ENCODE measurements at regions not wholly inside any gene's neighbourhood (a gene's known extent, or its start where the extent isn't known, plus 50 kb on each side); places are given as distances from the start of the nearest gene placed in this dataset.
"Not testable (repeated sequence)": the region's sequence is repeated elsewhere in the genome, so short reads cannot be mapped to it uniquely, and the experiment has no call there.

DNA sequence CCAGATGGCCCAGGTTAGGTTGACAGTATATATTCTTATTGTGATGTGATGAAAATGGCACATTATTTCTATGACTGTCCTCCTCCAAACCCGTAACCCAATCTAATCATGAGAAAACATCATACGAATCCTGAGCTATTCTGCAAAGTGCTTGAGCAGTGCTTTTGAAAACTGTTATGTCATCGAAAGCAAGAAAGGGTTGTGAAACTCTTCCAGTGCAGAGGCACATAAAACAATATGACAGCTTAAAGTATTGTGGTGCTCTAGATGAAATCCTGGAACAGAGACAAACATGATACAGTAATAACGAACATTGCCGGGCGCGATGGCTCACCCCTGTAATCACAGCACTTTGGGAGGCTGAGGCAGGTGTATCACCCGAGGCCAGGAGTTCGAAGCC lies 1648.0 kb downstream of the STIM2 start:
- Histone ChIP-seq H3K9me2 (no peaks in the 10 kb centered on the region), H3K9me3 (no peaks in the 10 kb centered on the region), H3K27me3 (ENCODE audit: insufficient read depth) (no peaks in the 10 kb centered on the region), H3F3A (replicated peaks; ENCODE audit: insufficient read depth) (no peaks in the 10 kb centered on the region), H2AFZ (ENCODE audit: low read depth) (no peak overlapping the region), H3K27ac (ENCODE audit: low read depth in 2 of 2, low read length in 1 of 2) (no peak overlapping the region), H3K4me2 (no peak overlapping the region), H3K36me3 (replicated peaks in 1 of 2; ENCODE audit: control insufficient read depth in 1 of 2, insufficient read depth in 2 of 2, low read length in 1 of 2) (no peaks in the 10 kb centered on the region), H3K9ac (no peak overlapping the region), H3K4me3 (ENCODE audit: low read depth in 2 of 2, low read length in 1 of 2) (no peak overlapping the region), H3K4me1 (ENCODE audit: control insufficient read depth in 1 of 2, insufficient read depth in 2 of 2, low read depth in 1 of 2, low read length in 1 of 2) (no peaks in the 10 kb centered on the region), H4K20me1 (ENCODE audit: insufficient read depth) (no peaks in the 10 kb centered on the region), H3K79me2 (ENCODE audit: insufficient read depth) (no peaks in the 10 kb centered on the region)
- TF ChIP-seq MXI1 (IDR thresholded peaks at IDR 0.05; ENCODE audit: low read depth, low read length) (no peak), GABPA (IDR thresholded peaks at IDR 0.05; ENCODE audit: low read depth) (no peak), SIN3A (IDR thresholded peaks at IDR 0.05; ENCODE audit: borderline replicate concordance, low read depth, low read length) (no peak), NRF1 (IDR thresholded peaks at IDR 0.05; ENCODE audit: low read depth, low read length) (no peak), EZH2phosphoT487 (IDR thresholded peaks at IDR 0.05; ENCODE audit: borderline replicate concordance, low read depth) (no peak)
- TF ChIP-seq, protein P1, sequence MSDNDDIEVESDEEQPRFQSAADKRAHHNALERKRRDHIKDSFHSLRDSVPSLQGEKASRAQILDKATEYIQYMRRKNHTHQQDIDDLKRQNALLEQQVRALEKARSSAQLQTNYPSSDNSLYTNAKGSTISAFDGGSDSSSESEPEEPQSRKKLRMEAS (IDR thresholded peaks at IDR 0.05; ENCODE audit: low read depth): no peak
- WGBS (ENCODE audit: low lambda C conversion rate): 56% methylated on average over 9 of the region's 9 CpGs
- POLR2A ChIA-PET: no interaction called here
- DNase-seq: no peak
- CTCF ChIA-PET: no interaction called here

DNA sequence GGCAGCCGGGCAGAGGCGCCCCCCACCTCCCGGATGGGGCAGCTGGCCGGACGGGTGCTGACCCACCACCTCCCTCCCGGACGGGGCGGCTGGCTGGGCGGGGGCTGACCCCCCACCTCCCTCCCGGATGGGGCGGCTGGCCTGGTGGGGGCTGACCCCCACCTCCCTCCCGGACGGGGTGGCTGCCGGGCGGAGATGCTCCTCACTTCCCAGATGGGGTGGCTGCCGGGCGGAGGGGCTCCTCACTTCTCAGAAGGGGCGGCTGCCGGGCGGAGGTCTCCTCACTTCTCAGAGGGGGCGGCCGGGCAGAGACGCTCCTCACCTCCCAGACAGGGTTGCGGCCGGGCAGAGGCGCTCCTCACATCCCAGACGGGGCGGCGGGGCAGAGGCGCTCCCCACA lies 1654.1 kb downstream of the STIM2 start:
- CTCF ChIA-PET; H3K4me2 ChIP-seq; H3F3A ChIP-seq (replicated peaks; ENCODE audit: insufficient read depth); H3K36me3 ChIP-seq (replicated peaks in 1 of 2; ENCODE audit: control insufficient read depth in 1 of 2, insufficient read depth in 2 of 2, low read length in 1 of 2); H3K9me2 ChIP-seq; POLR2A ChIA-PET; H2AFZ ChIP-seq (ENCODE audit: low read depth); DNase-seq; H3K27ac ChIP-seq (ENCODE audit: low read depth in 2 of 2, low read length in 1 of 2); H3K4me3 ChIP-seq (ENCODE audit: low read depth in 2 of 2, low read length in 1 of 2); H3K9ac ChIP-seq; H3K79me2 ChIP-seq (ENCODE audit: insufficient read depth); H3K27me3 ChIP-seq (ENCODE audit: insufficient read depth); H4K20me1 ChIP-seq (ENCODE audit: insufficient read depth); H3K9me3 ChIP-seq: not testable (repeated sequence)
- WGBS (ENCODE audit: low lambda C conversion rate): no CpG with 5 or more reads among the region's 30 CpGs
- H3K4me1 ChIP-seq (ENCODE audit: control insufficient read depth in 1 of 2, insufficient read depth in 2 of 2, low read depth in 1 of 2, low read length in 1 of 2): peaks cover 0 to 11% of the 10 kb centered on the region in 2 experiments; a peak in 1 of 4 replicates

- WGBS (ENCODE audit: low lambda C conversion rate): 5% methylated on average over 1 of the region's 1 CpG
- no peaks in the 10 kb centered on the region for H3K9me2 ChIP-seq
- no peaks in the 10 kb centered on the region for H3K9me3 ChIP-seq
- H3K36me3 ChIP-seq (replicated peaks in 1 of 2; ENCODE audit: control insufficient read depth in 1 of 2, insufficient read depth in 2 of 2, low read length in 1 of 2): no peaks in the 10 kb centered on the region
- H2AFZ ChIP-seq (ENCODE audit: low read depth): peak overlapping the region; percentile 10
- H3K4me2 ChIP-seq: no peak overlapping the region
- CTCF ChIA-PET: no interaction called here
- no peak for DNase-seq
- no peaks in the 10 kb centered on the region for H3K27me3 ChIP-seq (ENCODE audit: insufficient read depth)
- no peak overlapping the region for H3K4me3 ChIP-seq (ENCODE audit: low read depth in 2 of 2, low read length in 1 of 2)
- peak overlapping the region in 1 of 2 experiments; percentile 50; a peak in 2 of 4 replicates for H3K27ac ChIP-seq (ENCODE audit: low read depth in 2 of 2, low read length in 1 of 2)
- H3K9ac ChIP-seq: no peak overlapping the region
- POLR2A ChIA-PET: no interaction called here
- peaks cover 0 to 11% of the 10 kb centered on the region in 2 experiments; a peak in 1 of 4 replicates for H3K4me1 ChIP-seq (ENCODE audit: control insufficient read depth in 1 of 2, insufficient read depth in 2 of 2, low read depth in 1 of 2, low read length in 1 of 2)
- peaks cover 12% of the 10 kb centered on the region for H3F3A ChIP-seq (replicated peaks; ENCODE audit: insufficient read depth)
- no peaks in the 10 kb centered on the region for H3K79me2 ChIP-seq (ENCODE audit: insufficient read depth)
- H4K20me1 ChIP-seq (ENCODE audit: insufficient read depth): no peaks in the 10 kb centered on the region
- TF ChIP-seq, protein P2, sequence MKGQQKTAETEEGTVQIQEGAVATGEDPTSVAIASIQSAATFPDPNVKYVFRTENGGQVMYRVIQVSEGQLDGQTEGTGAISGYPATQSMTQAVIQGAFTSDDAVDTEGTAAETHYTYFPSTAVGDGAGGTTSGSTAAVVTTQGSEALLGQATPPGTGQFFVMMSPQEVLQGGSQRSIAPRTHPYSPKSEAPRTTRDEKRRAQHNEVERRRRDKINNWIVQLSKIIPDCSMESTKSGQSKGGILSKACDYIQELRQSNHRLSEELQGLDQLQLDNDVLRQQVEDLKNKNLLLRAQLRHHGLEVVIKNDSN (IDR thresholded peaks at IDR 0.05; ENCODE audit: borderline replicate concordance, low read depth): no peak
- TF ChIP-seq GABPA (IDR thresholded peaks at IDR 0.05; ENCODE audit: low read depth) (no peak), POLR2AphosphoS5 (IDR thresholded peaks at IDR 0.05; ENCODE audit: low read depth, low read length) (no peak), CHD2 (IDR thresholded peaks at IDR 0.05; ENCODE audit: low read length, partially characterized antibody) (no peak), TAF1 (IDR thresholded peaks at IDR 0.05; ENCODE audit: borderline replicate concordance, low read depth, low read length) (no peak), FOXM1 (IDR thresholded peaks at IDR 0.05; ENCODE audit: low read depth) (no peak), PBX3 (IDR thresholded peaks at IDR 0.05) (no peak), GATA2 (CRISPR knock-in tag; IDR thresholded peaks at IDR 0.05) (no peak), RXRA (IDR thresholded peaks at IDR 0.05; ENCODE audit: borderline replicate concordance, low read depth) (no peak), EZH2phosphoT487 (IDR thresholded peaks at IDR 0.05; ENCODE audit: borderline replicate concordance, low read depth) (no peak), USF2 (IDR thresholded peaks at IDR 0.05; ENCODE audit: borderline replicate concordance, low read depth, low read length) (no peak), YY1 (IDR thresholded peaks at IDR 0.05; ENCODE audit: low read depth) (no peak), CTCF (IDR thresholded peaks at IDR 0.05) (no peak)
- TF ChIP-seq, protein P1 (IDR thresholded peaks at IDR 0.05; ENCODE audit: low read depth): no peak
Observed at GRCh38 chr4:28518561-28519165, 1658.0 kb downstream of the STIM2 start.

All from SK-N-SH (cell line).